Activated T-cell treated with anti-CD3 and anti-CD28 coated beads, Interleukin-2, amount 50 U/mL, for 4 hours (primary cell): ENCODE measurements at regions not wholly inside any gene's neighbourhood (a gene's known extent, or its start where the extent isn't known, plus 50 kb on each side); places are given as distances from the start of the nearest gene placed in this dataset.

ENCODE experiments used
- ATAC-seq, 2 donors: fragments of 200-7000 bp; cut with Tn5 transposase; one replicate each; pipeline ENCODE4 v1.10.0; 2021
- DNase-seq: peaks from one replicate; pipeline ENCODE4 v3.0.0-alpha.2; 2020
- H3K27me3 Mint-ChIP-seq: one replicate; pipeline ENCODE4 v1.8.0; 2021; ENCODE audit warnings: low read depth, mixed read lengths
- H3K36me3 Mint-ChIP-seq: one replicate; pipeline ENCODE4 v1.8.0; 2022; ENCODE audit warnings: mixed read lengths; ENCODE audit not compliant: insufficient read depth
- H3K4me1 Mint-ChIP-seq: one replicate; pipeline ENCODE4 v1.8.0; 2021; ENCODE audit warnings: low read depth, mixed read lengths
- H3K4me3 Mint-ChIP-seq: one replicate; pipeline ENCODE4 v1.8.0; 2021; ENCODE audit warnings: mild to moderate bottlenecking, moderate library complexity, mixed read lengths
- H3K9me3 Mint-ChIP-seq: one replicate; pipeline ENCODE4 v1.8.0; 2021; ENCODE audit warnings: mixed read lengths

GRCh38 chr7:68904630-68905029 lies 693.6 kb upstream of the AUTS2 start:
- Mint-ChIP-seq H3K4me1 (no peaks in the 10 kb centered on the region), H3K4me3 (no peak overlapping the region), H3K9me3 (peaks cover 14% of the 10 kb centered on the region), H3K27me3 (no peaks in the 10 kb centered on the region), H3K36me3 (no peaks in the 10 kb centered on the region)
- no peak for ATAC-seq
- DNase-seq: no peak

DNA sequence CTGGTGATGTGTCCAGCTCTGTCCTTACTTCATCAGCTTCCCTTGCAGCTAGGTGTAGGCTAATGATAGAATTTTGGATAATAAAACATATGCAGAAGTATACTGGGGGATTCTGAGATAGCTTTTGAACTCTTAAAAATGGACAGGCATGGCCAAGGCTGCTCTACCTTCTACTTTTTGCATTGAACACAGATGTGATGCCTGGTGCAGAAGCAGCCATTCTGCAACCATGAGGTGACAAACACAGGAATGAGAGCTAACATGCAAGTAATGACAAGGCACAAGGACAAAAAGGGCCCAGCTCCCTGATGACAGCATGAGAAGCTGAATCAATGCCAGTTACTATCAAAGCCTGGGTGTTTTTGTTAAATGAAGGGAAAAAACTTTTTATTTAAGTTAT lies 686.5 kb upstream of the AUTS2 start:
- ATAC-seq (no peak), DNase-seq (no peak)
- H3K4me1 Mint-ChIP-seq: no peaks in the 10 kb centered on the region
- H3K9me3 Mint-ChIP-seq: peaks cover 11% of the 10 kb centered on the region
- H3K4me3 Mint-ChIP-seq: no peak overlapping the region
- no peaks in the 10 kb centered on the region for H3K36me3 Mint-ChIP-seq
- no peaks in the 10 kb centered on the region for H3K27me3 Mint-ChIP-seq

DNA sequence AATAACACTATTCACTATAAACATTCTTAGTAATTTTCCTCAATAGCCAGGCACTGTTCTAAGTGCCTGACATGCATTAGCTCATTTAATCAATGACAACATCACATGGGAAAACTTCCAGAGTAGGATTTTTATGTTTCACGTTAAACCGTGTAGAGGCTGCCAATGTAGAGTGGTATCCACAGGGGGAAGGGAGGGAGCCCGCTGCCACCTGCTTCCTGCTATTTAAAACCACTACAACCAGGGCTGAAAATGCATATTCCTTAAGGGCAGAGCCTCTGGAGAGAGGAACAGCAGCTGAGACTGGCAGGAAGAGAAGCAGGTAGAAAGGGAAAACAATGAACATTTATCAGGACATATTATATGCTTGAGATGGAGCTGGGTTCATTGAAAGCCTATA lies 684.3 kb upstream of the AUTS2 start:
- H3K4me1 Mint-ChIP-seq: no peaks in the 10 kb centered on the region
- DNase-seq: no peak
- no peak overlapping the region for H3K4me3 Mint-ChIP-seq
- no peaks in the 10 kb centered on the region for H3K27me3 Mint-ChIP-seq
- H3K9me3 Mint-ChIP-seq: peaks cover 16% of the 10 kb centered on the region
- no peak for ATAC-seq
- no peaks in the 10 kb centered on the region for H3K36me3 Mint-ChIP-seq

DNA sequence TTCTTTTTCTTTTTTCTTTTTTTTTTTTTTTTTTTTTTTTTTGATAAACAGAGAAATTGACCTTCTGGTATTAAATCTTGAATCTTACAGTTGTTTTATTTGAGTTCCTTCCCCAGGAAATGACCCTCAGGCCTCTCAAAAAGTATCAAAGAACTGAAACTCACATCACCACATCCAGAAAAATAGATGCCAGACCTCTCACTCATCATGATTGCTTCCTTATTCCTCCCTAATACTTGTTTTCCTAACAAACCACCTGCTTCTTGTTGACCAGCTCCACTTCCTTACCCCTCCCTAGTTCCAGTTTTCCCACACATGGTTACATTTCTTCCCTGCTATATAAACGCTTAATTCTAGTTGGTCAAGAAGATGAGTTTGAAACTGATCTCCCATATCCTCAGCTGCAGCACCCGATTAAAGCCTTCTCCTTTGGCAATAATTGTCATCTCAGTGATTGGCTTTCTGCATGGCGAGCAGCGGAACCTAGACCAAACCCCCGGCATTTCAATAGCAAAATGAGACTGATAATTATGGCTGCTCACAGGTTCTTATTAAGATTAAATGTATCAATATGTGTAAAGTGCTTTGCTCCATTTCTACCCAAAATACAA lies 681.1 kb upstream of the AUTS2 start:
- no peaks in the 10 kb centered on the region for H3K36me3 Mint-ChIP-seq
- ATAC-seq (no peak), DNase-seq (no peak)
- no peak overlapping the region for H3K4me3 Mint-ChIP-seq
- H3K4me1 Mint-ChIP-seq: no peaks in the 10 kb centered on the region
- H3K27me3 Mint-ChIP-seq: no peaks in the 10 kb centered on the region
- peaks cover 28% of the 10 kb centered on the region for H3K9me3 Mint-ChIP-seq

GRCh38 chr7:68918621-68919020 lies 679.7 kb upstream of the AUTS2 start:
- Mint-ChIP-seq H3K36me3 (no peaks in the 10 kb centered on the region), H3K9me3 (peaks cover 27% of the 10 kb centered on the region), H3K27me3 (no peaks in the 10 kb centered on the region), H3K4me3 (no peak overlapping the region), H3K4me1 (no peaks in the 10 kb centered on the region)
- DNase-seq: no peak
- no peak for ATAC-seq

GRCh38 chr7:68922850-68923249 lies 675.4 kb upstream of the AUTS2 start:
- DNase-seq (no peak), ATAC-seq (no peak)
- no peaks in the 10 kb centered on the region for H3K36me3 Mint-ChIP-seq
- peaks cover 27% of the 10 kb centered on the region for H3K9me3 Mint-ChIP-seq
- no peak overlapping the region for H3K4me3 Mint-ChIP-seq
- no peaks in the 10 kb centered on the region for H3K4me1 Mint-ChIP-seq
- H3K27me3 Mint-ChIP-seq: no peaks in the 10 kb centered on the region

DNA sequence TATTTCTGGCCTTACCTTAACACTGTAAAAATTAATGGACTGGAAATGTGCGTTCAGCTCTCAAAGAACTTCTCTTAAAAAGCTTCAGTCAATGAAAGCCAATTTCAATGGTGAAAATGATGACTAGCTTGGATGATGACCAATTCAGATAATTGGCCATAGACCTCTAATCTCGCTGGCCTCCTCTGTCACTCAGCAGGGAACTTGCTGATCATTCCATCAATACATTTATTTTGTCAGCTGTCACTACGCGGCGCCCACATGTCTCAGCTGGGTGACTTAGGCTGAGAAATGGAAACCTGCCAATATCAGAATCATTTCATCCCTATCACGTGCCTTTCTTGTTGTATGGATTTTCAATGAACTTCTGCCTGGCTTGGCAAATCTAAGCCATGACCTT lies 673.0 kb upstream of the AUTS2 start:
- Mint-ChIP-seq H3K4me3 (no peak overlapping the region), H3K4me1 (no peaks in the 10 kb centered on the region), H3K36me3 (no peaks in the 10 kb centered on the region), H3K9me3 (peaks cover 18% of the 10 kb centered on the region), H3K27me3 (no peaks in the 10 kb centered on the region)
- DNase-seq (no peak), ATAC-seq (no peak)

DNA sequence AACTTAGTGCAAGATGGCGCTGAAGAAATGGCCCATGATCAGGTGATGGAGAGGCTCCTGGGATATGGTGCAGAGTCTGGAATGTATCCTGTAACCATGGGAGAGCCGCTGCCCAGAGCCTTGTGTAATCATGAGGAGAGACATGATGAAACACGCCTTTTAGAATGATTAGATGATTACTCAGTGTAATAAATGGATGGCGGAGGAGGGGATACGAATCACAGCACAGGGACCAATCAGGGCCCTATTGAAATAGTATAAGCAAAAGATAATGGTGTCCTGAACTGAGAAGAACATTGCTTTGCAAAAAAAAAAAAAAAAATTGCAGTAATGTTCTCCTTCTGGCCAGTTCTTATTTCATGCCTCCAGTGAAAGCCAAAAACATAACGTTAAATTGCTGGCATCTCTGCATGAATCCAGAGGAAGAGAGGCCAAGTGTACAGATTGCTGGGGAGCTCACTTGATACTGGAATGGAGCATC lies 668.5 kb upstream of the AUTS2 start:
- ATAC-seq (no peak), DNase-seq (no peak)
- no peaks in the 10 kb centered on the region for H3K4me1 Mint-ChIP-seq
- no peaks in the 10 kb centered on the region for H3K36me3 Mint-ChIP-seq
- H3K4me3 Mint-ChIP-seq: no peak overlapping the region
- peaks cover 19% of the 10 kb centered on the region for H3K9me3 Mint-ChIP-seq
- no peaks in the 10 kb centered on the region for H3K27me3 Mint-ChIP-seq

DNA sequence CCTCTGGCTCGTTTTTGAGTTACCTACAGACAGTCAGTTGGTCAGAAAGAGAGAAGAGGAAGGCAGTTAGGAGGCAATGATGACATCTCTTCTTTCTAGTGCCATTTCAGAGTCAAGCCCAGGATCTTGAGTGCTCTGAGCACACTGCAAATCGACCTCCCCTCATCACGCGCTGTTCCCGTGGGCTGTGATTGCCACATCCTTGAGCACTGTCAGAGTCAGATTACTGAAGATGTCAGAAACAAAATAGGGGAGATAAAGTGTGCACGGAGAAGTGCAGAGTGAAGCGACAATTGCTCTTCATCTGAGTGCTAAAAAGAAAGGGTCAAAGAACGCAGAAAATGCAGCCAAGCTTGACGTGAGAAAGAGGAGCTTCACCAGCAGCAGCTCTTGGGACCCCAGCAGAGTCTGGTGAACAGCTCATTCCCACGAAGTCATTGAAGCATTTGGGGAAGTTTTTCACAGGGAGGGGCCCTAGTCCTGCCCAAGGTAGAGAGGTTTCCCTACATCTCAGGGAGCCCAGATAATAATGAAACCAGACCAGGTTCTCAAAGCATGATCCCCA lies 661.7 kb upstream of the AUTS2 start:
- DNase-seq (no peak), ATAC-seq (no peak)
- H3K27me3 Mint-ChIP-seq: no peaks in the 10 kb centered on the region
- peaks cover 23% of the 10 kb centered on the region for H3K9me3 Mint-ChIP-seq
- H3K36me3 Mint-ChIP-seq: no peaks in the 10 kb centered on the region
- H3K4me3 Mint-ChIP-seq: no peak overlapping the region
- H3K4me1 Mint-ChIP-seq: no peaks in the 10 kb centered on the region

DNA sequence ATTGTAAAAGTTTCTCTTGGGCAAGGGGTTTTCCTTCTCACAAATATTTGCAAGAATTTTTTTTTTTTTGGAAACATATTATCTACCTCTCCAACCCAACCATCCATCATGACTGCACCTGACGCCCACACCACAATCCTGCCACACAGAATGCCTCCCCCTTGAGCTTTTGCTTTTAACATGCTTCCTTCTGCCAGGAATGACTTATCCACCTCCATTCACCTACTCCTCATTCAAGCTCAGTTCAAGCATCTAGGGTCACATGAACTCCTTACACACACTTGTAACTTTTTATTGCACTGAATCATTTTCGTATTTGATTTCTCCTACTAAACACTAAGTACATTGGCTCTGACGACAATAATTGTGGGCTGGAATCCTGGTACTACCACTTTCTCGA lies 660.1 kb upstream of the AUTS2 start:
- H3K27me3 Mint-ChIP-seq: no peaks in the 10 kb centered on the region
- peaks cover 24% of the 10 kb centered on the region for H3K9me3 Mint-ChIP-seq
- no peak overlapping the region for H3K4me3 Mint-ChIP-seq
- H3K4me1 Mint-ChIP-seq: no peaks in the 10 kb centered on the region
- no peaks in the 10 kb centered on the region for H3K36me3 Mint-ChIP-seq
- ATAC-seq: no peak
- DNase-seq: no peak

DNA sequence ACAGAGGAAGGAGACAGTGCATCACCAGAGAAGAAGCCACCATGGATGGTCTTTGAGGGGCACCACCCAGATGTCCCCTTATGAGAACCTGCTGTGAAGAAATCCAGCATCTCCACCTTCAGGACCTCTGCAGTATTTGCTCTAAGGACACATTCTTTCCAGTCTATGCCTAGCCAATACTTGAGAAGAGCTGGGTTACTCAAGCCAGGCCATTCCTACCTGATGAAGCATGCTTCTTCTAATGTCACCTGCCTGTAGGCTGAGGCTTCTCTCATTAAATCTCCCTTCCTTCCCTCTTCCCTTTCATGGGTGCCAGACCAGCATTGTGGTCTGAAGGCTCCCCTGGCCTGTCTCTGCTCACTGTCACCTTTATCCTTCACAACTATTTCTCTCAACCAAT lies 654.5 kb upstream of the AUTS2 start:
- H3K4me1 Mint-ChIP-seq: no peaks in the 10 kb centered on the region
- DNase-seq: no peak
- H3K4me3 Mint-ChIP-seq: no peak overlapping the region
- H3K36me3 Mint-ChIP-seq: no peaks in the 10 kb centered on the region
- no peaks in the 10 kb centered on the region for H3K27me3 Mint-ChIP-seq
- H3K9me3 Mint-ChIP-seq: peaks cover 20% of the 10 kb centered on the region
- no peak for ATAC-seq

GRCh38 chr7:68955656-68956055 lies 642.6 kb upstream of the AUTS2 start:
- no peaks in the 10 kb centered on the region for H3K27me3 Mint-ChIP-seq
- DNase-seq (no peak), ATAC-seq (no peak)
- no peaks in the 10 kb centered on the region for H3K36me3 Mint-ChIP-seq
- H3K4me1 Mint-ChIP-seq: no peaks in the 10 kb centered on the region
- H3K4me3 Mint-ChIP-seq: no peak overlapping the region
- peaks cover 6% of the 10 kb centered on the region for H3K9me3 Mint-ChIP-seq

GRCh38 chr7:68958571-68958970 lies 639.7 kb upstream of the AUTS2 start:
- peaks cover 6% of the 10 kb centered on the region for H3K9me3 Mint-ChIP-seq
- H3K4me1 Mint-ChIP-seq: no peaks in the 10 kb centered on the region
- no peak overlapping the region for H3K4me3 Mint-ChIP-seq
- no peaks in the 10 kb centered on the region for H3K36me3 Mint-ChIP-seq
- no peaks in the 10 kb centered on the region for H3K27me3 Mint-ChIP-seq
- ATAC-seq: no peak
- no peak for DNase-seq

DNA sequence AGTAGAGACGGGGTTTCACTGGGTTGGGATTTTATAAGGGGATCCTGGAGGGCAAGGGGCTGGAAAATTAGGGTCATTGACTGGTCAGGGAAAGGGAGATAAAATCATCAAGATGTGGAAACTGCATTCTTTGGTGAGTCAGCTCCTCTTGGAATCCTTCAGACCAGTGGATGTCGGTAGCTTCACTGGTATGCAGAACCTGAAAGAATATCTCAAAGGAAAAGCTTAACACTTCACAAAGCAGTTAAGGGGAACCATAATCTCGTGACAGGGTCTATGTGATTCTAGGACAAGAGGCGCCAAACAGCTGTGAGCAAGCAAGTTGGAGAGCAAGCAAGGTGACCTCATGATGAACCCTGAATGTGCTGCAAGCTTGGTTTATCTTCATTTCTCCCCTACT lies 634.7 kb upstream of the AUTS2 start:
- Mint-ChIP-seq H3K9me3 (peaks cover 4% of the 10 kb centered on the region), H3K27me3 (no peaks in the 10 kb centered on the region), H3K4me3 (no peak overlapping the region), H3K36me3 (no peaks in the 10 kb centered on the region), H3K4me1 (no peaks in the 10 kb centered on the region)
- ATAC-seq (no peak), DNase-seq (no peak)

GRCh38 chr7:68964060-68964459 lies 634.2 kb upstream of the AUTS2 start:
- Mint-ChIP-seq H3K4me1 (no peaks in the 10 kb centered on the region), H3K4me3 (no peak overlapping the region), H3K36me3 (no peaks in the 10 kb centered on the region), H3K27me3 (no peaks in the 10 kb centered on the region), H3K9me3 (peaks cover 4% of the 10 kb centered on the region)
- DNase-seq: no peak
- ATAC-seq: no peak
